Bronchial epithelial cell (primary cell): ENCODE measurements at regions not wholly inside any gene's neighbourhood (a gene's known extent, or its start where the extent isn't known, plus 50 kb on each side); places are given as distances from the start of the nearest gene placed in this dataset.

Experiments
- DNase-seq: peaks from one replicate; pipeline ENCODE4 v3.0.0-alpha.2; 2010; ENCODE audit warnings: low read depth
- FAIRE-seq: peaks from 2 replicates; lab custom pipeline; 2011; peaks lifted over from hg19 to GRCh38; lab: Jason Lieb, UNC
- H3K27me3 ChIP-seq: 2 replicates; pipeline ENCODE4 v1.5.1; 2011; ENCODE audit warnings: low read length; ENCODE audit not compliant: control insufficient read depth, insufficient read depth
- H3K36me3 ChIP-seq: 2 replicates; pipeline ENCODE4 v1.5.1; 2011; ENCODE audit warnings: low read length; ENCODE audit not compliant: control insufficient read depth, insufficient read depth
- H3K4me3 ChIP-seq: 2 replicates; pipeline ENCODE4 v1.5.1; 2011; ENCODE audit warnings: mild to moderate bottlenecking, low read depth, low read length, control low read depth
- TF ChIP-seq, protein P1 (sequence below): IDR thresholded peaks from 2 replicates; pipeline ENCODE4 v1.5.1; 2011; ENCODE audit warnings: mild to moderate bottlenecking, moderate library complexity, low read length, control low read depth, inconsistent platforms; ENCODE audit not compliant: insufficient read depth, severe bottlenecking

DNA sequence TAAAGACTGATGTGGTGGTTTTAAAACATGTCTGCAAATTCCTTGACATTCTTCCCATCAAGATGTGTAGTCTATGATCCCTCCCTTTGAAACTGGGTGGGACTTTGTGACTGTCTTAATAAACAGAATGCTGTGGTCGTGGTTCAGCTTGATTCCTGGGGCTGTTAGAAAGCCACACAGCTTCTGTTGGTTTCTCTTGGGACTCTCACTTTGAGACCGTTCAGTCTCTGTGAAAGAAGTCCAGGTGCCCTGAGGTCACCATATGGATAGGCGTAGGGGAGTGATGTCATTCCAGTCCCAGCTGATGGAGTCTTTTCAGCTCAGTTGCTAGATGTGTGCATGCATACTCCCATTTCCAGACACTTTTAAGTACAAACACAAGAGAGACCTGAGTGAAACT is 216.6 kb downstream of the KDR start:
- FAIRE-seq (no peak), DNase-seq (no peak)

DNA sequence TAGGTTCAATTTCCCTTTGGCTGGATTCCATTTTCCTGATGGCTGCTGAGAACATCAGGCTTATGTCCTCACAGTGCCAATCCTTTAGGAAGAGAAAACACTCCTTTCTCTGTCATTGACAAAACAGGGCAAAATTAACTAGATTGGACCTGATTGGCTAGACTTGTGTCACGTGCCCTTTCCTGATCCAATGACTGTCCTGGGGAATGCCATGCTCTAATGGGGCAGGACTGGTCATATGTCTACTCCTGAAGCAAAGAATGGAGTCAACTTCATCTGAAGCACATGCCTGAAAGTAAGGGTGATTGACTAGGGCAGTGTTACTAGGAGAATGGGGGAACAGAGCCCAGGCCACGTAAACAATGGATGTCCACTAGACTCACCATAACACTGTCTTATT is 220.4 kb downstream of the KDR start:
- H3K4me3 ChIP-seq: no peak overlapping the region
- TF ChIP-seq, protein P1, sequence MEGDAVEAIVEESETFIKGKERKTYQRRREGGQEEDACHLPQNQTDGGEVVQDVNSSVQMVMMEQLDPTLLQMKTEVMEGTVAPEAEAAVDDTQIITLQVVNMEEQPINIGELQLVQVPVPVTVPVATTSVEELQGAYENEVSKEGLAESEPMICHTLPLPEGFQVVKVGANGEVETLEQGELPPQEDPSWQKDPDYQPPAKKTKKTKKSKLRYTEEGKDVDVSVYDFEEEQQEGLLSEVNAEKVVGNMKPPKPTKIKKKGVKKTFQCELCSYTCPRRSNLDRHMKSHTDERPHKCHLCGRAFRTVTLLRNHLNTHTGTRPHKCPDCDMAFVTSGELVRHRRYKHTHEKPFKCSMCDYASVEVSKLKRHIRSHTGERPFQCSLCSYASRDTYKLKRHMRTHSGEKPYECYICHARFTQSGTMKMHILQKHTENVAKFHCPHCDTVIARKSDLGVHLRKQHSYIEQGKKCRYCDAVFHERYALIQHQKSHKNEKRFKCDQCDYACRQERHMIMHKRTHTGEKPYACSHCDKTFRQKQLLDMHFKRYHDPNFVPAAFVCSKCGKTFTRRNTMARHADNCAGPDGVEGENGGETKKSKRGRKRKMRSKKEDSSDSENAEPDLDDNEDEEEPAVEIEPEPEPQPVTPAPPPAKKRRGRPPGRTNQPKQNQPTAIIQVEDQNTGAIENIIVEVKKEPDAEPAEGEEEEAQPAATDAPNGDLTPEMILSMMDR: no peak
- DNase-seq: no peak
- H3K27me3 ChIP-seq: no peaks in the 10 kb centered on the region
- no peak for FAIRE-seq
- no peaks in the 10 kb centered on the region for H3K36me3 ChIP-seq

More for the DNA sequence above, 216.6 kb downstream of the KDR start:
- no peaks in the 10 kb centered on the region for H3K27me3 ChIP-seq
- TF ChIP-seq, protein P1: no peak
- no peak overlapping the region for H3K4me3 ChIP-seq
- no peaks in the 10 kb centered on the region for H3K36me3 ChIP-seq

DNA sequence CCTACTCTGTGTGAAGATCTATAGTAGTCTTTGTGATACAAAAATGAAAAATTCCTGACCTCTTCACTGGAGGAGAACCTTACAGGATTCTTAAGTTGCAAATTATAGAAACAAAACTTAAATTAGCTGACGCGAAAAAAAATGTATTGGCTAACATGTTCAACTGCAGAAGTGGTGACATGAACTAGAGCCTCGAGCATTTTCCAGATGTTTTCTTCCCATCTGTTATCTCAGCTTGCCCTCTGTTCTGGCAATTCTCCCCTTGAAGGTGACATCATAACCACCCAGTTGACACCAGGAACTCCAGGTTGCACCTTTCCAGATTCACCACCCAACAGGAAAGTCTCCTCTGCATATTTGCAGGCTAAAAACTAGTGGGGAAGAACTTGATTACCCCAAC is 222.4 kb downstream of the KDR start:
- TF ChIP-seq, protein P1: no peak
- FAIRE-seq (no peak), DNase-seq (no peak)
- Histone ChIP-seq H3K36me3 (no peaks in the 10 kb centered on the region), H3K27me3 (no peaks in the 10 kb centered on the region), H3K4me3 (no peak overlapping the region)

DNA sequence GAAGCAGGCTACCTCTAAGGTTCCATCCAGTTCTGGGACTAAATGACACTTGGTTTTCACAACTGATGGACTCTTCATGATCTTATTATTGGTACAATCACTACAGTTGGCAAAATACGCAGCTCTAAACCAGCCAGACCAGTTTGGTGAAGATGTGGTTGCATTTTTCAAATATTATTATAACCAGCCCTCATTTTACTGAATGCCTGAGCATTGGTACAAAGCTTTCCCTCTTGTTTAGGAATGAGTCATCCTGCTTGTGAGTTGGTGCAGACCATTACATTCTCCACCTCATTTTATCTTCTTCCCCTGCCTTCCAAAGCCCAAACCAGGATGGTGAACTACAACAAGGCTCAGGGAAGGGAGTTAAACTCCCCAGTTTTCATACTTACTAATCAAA is 223.1 kb downstream of the KDR start:
- no peaks in the 10 kb centered on the region for H3K27me3 ChIP-seq
- no peak overlapping the region for H3K4me3 ChIP-seq
- DNase-seq (peak; percentile 69), FAIRE-seq (no peak)
- TF ChIP-seq, protein P1: no peak
- H3K36me3 ChIP-seq: no peaks in the 10 kb centered on the region

DNA sequence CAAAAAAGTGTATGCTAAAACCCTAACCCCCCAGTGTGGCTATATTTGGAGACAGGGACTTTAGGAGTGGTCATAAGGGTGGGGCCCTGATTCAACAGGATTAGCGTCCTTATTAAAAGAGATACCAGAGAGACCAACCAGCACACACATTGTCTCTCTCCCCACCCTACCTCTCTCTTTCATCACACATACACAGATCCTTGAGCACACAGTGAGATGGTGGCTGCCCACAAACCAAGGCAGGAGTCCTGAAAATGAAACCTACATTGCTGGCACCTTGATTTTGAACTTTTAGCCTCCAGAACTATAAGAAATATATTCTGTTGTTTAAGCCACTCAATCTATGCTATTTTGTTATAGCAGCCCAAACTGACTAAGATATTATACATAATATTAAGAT is 224.2 kb downstream of the KDR start:
- no peak for FAIRE-seq
- TF ChIP-seq, protein P1: no peak

DNA sequence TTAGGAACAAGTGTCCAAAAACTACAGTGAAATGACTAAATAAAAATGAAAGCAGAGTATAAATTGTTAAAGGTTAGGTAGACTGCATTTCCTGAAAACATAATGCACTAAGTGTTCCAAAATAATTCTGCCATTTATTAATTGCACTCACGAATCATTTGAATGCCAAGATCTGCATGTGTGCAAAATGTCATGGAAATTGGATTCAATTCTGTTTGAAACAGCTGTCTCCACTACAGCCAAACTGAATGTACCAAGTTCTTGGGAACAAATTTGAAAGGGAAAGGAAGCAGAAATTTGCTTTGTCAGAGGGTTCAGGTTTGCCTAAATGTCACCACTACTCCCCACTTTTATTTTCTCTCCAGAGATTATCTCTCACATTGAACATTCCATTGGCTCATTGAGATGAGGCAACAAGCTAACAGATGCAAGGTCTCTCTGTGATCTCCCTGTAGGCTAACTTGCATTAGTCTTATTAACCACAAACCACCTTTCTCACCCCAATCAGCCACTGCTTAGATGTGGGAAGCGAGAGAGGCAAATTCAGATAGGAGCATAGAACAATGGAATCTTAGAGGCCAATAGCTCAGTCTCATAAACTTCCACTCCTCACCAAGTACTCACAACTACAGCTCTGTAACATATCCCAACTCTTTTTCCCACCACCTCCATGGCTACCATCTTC is 226.6 kb downstream of the KDR start:
- Histone ChIP-seq H3K4me3 (no peak overlapping the region), H3K36me3 (no peaks in the 10 kb centered on the region), H3K27me3 (no peaks in the 10 kb centered on the region)
- DNase-seq (no peak), FAIRE-seq (peak; percentile 55)
- TF ChIP-seq, protein P1: no peak

More for the DNA sequence above, 224.2 kb downstream of the KDR start:
- Histone ChIP-seq H3K27me3 (no peaks in the 10 kb centered on the region), H3K4me3 (no peak overlapping the region), H3K36me3 (no peaks in the 10 kb centered on the region)
- no peak for DNase-seq
